SK-N-SH (cell line): ENCODE measurements at regions not wholly inside any gene's neighbourhood (a gene's known extent, or its start where the extent isn't known, plus 50 kb on each side); places are given as distances from the start of the nearest gene placed in this dataset.
"Not testable (repeated sequence)": the region's sequence is repeated elsewhere in the genome, so short reads cannot be mapped to it uniquely, and the experiment has no call there.

ENCODE experiments used
- CTCF ChIA-PET: fragments of 300-600, 350-600 bp; formaldehyde crosslinking; extraction: SDS; loops from one replicate; lab custom pipeline; 2021; lab: Yijun Ruan, JAX
- POLR2A ChIA-PET: fragments of 350-600 bp; sonication (Branson Sonifier 250); formaldehyde crosslinking; extraction: SDS; loops from one replicate; lab custom pipeline; 2020; ENCODE audit warnings: antibody characterized with exemption, inconsistent platforms; lab: Yijun Ruan, JAX
- DNase-seq: peaks from one replicate; pipeline ENCODE4 v3.0.0; 2012
- H2AFZ ChIP-seq: fragments of 200-600 bp; sonication (generic); 2 replicates; pipeline ENCODE4 v1.8.1; 2016; ENCODE audit warnings: antibody characterized with exemption, mild to moderate bottlenecking, low read depth
- H3F3A ChIP-seq: fragments of 200-600 bp; sonication (generic); replicated peaks from 2 replicates; pipeline ENCODE3; 2016; ENCODE audit warnings: antibody characterized with exemption, mild to moderate bottlenecking; ENCODE audit not compliant: insufficient read depth
- H3K27ac ChIP-seq, 2 experiments: fragments of 200-500 bp in 1 of 2; fragments of 200-600 bp in 1 of 2; sonication (Bioruptor generic) in 1 of 2; sonication (generic), shearing (Covaris generic) in 1 of 2; 2 replicates each; pipeline versions ENCODE4 v1.5.1 to v1.6.1; 2014 to 2016; ENCODE audit warnings: low read depth in 2 of 2, inconsistent platforms in 1 of 2, low read length in 1 of 2, mild to moderate bottlenecking in 1 of 2, mixed read lengths in 1 of 2
- H3K27me3 ChIP-seq: fragments of 200-600 bp; sonication (generic), shearing (Covaris generic); 2 replicates; pipeline ENCODE4 v1.6.1; 2016; ENCODE audit warnings: mixed run types; ENCODE audit not compliant: insufficient read depth
- H3K36me3 ChIP-seq, 2 experiments: fragments of 200-500 bp in 1 of 2; fragments of 200-600 bp in 1 of 2; sonication (Bioruptor generic) in 1 of 2; sonication (generic) in 1 of 2; replicated peaks in 1 of 2; 2 replicates each; pipeline versions ENCODE3 to v1.5.1; 2014 to 2016; ENCODE audit warnings: low read length in 1 of 2, mild to moderate bottlenecking in 1 of 2; ENCODE audit not compliant: insufficient read depth in 2 of 2, control insufficient read depth in 1 of 2
- H3K4me1 ChIP-seq, 2 experiments: fragments of 200-500 bp in 1 of 2; fragments of 200-600 bp in 1 of 2; sonication (Bioruptor generic) in 1 of 2; sonication (generic), shearing (Covaris generic) in 1 of 2; 2 replicates each; pipeline versions ENCODE4 v1.5.1 to v1.6.1; 2014 to 2016; ENCODE audit warnings: low read depth in 1 of 2, low read length in 1 of 2, mixed run types in 1 of 2; ENCODE audit not compliant: insufficient read depth in 2 of 2, control insufficient read depth in 1 of 2
- H3K4me2 ChIP-seq: fragments of 200-600 bp; sonication (generic), shearing (Covaris generic); 2 replicates; pipeline ENCODE4 v1.6.1; 2017; ENCODE audit warnings: mixed run types
- H3K4me3 ChIP-seq, 2 experiments: fragments of 200-500 bp in 1 of 2; fragments of 200-600 bp in 1 of 2; sonication (Bioruptor generic) in 1 of 2; sonication (generic), shearing (Covaris generic) in 1 of 2; 2 replicates each; pipeline versions ENCODE4 v1.5.1 to v1.8.1; 2014 to 2016; ENCODE audit warnings: low read depth in 2 of 2, inconsistent platforms in 1 of 2, low read length in 1 of 2, mild to moderate bottlenecking in 1 of 2, mixed read lengths in 1 of 2, moderate library complexity in 1 of 2
- H3K79me2 ChIP-seq: fragments of 200-600 bp; sonication (generic); 2 replicates; pipeline ENCODE4 v1.8.1; 2017; ENCODE audit warnings: mild to moderate bottlenecking; ENCODE audit not compliant: insufficient read depth
- H3K9ac ChIP-seq: fragments of 200-600 bp; sonication (generic); 2 replicates; pipeline ENCODE4 v1.6.1; 2017; ENCODE audit warnings: mixed run types
- H3K9me2 ChIP-seq: fragments of 200-600 bp; sonication (generic); 2 replicates; pipeline ENCODE4 v1.6.1; 2017; ENCODE audit warnings: mixed run types
- H3K9me3 ChIP-seq: fragments of 200-600 bp; sonication (generic); 2 replicates; pipeline ENCODE4 v1.6.1; 2017; ENCODE audit warnings: mixed run types, mild to moderate bottlenecking, moderate library complexity
- H4K20me1 ChIP-seq: fragments of 200-600 bp; sonication (generic); 2 replicates; pipeline ENCODE4 v1.6.1; 2017; ENCODE audit warnings: mild to moderate bottlenecking, mixed run types; ENCODE audit not compliant: insufficient read depth
- CHD2 ChIP-seq: fragments of 150-350 bp; IDR thresholded peaks from 2 replicates; pipeline ENCODE4 v1.6.1; 2018; ENCODE audit warnings: low read length; ENCODE audit not compliant: partially characterized antibody
- CTCF ChIP-seq: fragments of 200-600 bp; sonication (generic); IDR thresholded peaks from 2 replicates; pipeline ENCODE4 v1.6.1; 2017; ENCODE audit warnings: antibody characterized with exemption, mild to moderate bottlenecking, moderate library complexity
- FOSL2 ChIP-seq: IDR thresholded peaks from 2 replicates; pipeline ENCODE4 v1.4.0; 2012; ENCODE audit warnings: low read depth, mild to moderate bottlenecking, moderate library complexity, borderline replicate concordance
- FOXJ3 ChIP-seq: sonication (generic); formaldehyde crosslinking; IDR thresholded peaks from 2 replicates; pipeline ENCODE4 v1.5.1; 2020; ENCODE audit warnings: mild to moderate bottlenecking, missing genetic modification reagents
- GABPA ChIP-seq: IDR thresholded peaks from 2 replicates; pipeline ENCODE4 v1.4.0; 2012; ENCODE audit warnings: low read depth, mild to moderate bottlenecking
- GATA2 ChIP-seq: sonication (generic); formaldehyde crosslinking; IDR thresholded peaks from 2 replicates; pipeline ENCODE4 v1.5.0; 2020; ENCODE audit warnings: mild to moderate bottlenecking, missing genetic modification reagents
- IRF3 ChIP-seq: fragments of 150-350 bp; IDR thresholded peaks from 2 replicates; pipeline ENCODE4 v1.6.1; 2016; ENCODE audit warnings: mild to moderate bottlenecking, low read depth, low read length
- JUND ChIP-seq: IDR thresholded peaks from 2 replicates; pipeline ENCODE4 v1.4.0; 2012
- MAX ChIP-seq: IDR thresholded peaks from 2 replicates; pipeline ENCODE4 v1.4.0; 2012; ENCODE audit warnings: low read depth
- RCOR1 ChIP-seq: fragments of 150-350 bp; IDR thresholded peaks from 2 replicates; pipeline ENCODE4 v1.6.1; 2017; ENCODE audit warnings: antibody characterized with exemption, low read length
- REST ChIP-seq: IDR thresholded peaks from 2 replicates; pipeline ENCODE4 v1.6.1; 2012; ENCODE audit warnings: mild to moderate bottlenecking, low read depth, low read length, moderate library complexity
- USF1 ChIP-seq: IDR thresholded peaks from 2 replicates; pipeline ENCODE4 v1.4.0; 2012; ENCODE audit warnings: low read depth, borderline replicate concordance

GRCh38 chr5:169519358-169519757 is 64.2 kb upstream of the SPDL1 start:
- TF ChIP-seq MAX (no peak), REST (no peak), GABPA (no peak), JUND (no peak), RCOR1 (no peak), CHD2 (no peak), USF1 (no peak), FOXJ3 (CRISPR knock-in tag) (no peak), FOSL2 (no peak), GATA2 (no peak), IRF3 (no peak), CTCF (no peak)
- Histone ChIP-seq H3K27ac (no peak overlapping the region), H4K20me1 (no peaks in the 10 kb centered on the region), H3K27me3 (no peaks in the 10 kb centered on the region), H3K4me3 (no peak overlapping the region), H3K9me3 (peaks cover 6% of the 10 kb centered on the region; the same call in 1 of the 2 replicates), H3K79me2 (no peaks in the 10 kb centered on the region), H2AFZ (no peak overlapping the region), H3F3A (no peaks in the 10 kb centered on the region), H3K36me3 (no peaks in the 10 kb centered on the region), H3K9me2 (no peaks in the 10 kb centered on the region), H3K4me2 (no peak overlapping the region), H3K9ac (no peak overlapping the region), H3K4me1 (no peaks in the 10 kb centered on the region; a peak in 1 of 4 replicates)
- CTCF ChIA-PET, result no interaction called here
- POLR2A ChIA-PET, result no interaction called here
- no peak for DNase-seq

GRCh38 chr5:169518779-169519178 is 64.8 kb upstream of the SPDL1 start:
- CTCF ChIA-PET, H3K9me2 ChIP-seq: not testable (repeated sequence)

More at GRCh38 chr5:169518779-169519178, 64.8 kb upstream of the SPDL1 start:
- H3F3A ChIP-seq, H3K36me3 ChIP-seq, H3K79me2 ChIP-seq, H3K4me1 ChIP-seq, H3K4me2 ChIP-seq, POLR2A ChIA-PET, H4K20me1 ChIP-seq, DNase-seq, H3K9me3 ChIP-seq, H3K4me3 ChIP-seq, H2AFZ ChIP-seq, H3K9ac ChIP-seq, H3K27ac ChIP-seq, H3K27me3 ChIP-seq: not testable (repeated sequence)
